Fibroblast of lung (primary cell): ENCODE measurements at regions not wholly inside any gene's neighbourhood (a gene's known extent, or its start where the extent isn't known, plus 50 kb on each side); places are given as distances from the start of the nearest gene placed in this dataset.

Experiments
- DNase-seq, 2 donors: peaks; one replicate each; pipeline versions ENCODE4 v3.0.0 to v3.0.0-alpha.2; 2010; ENCODE audit warnings: low read depth in 2 of 2
- H2AFZ ChIP-seq: 2 replicates; pipeline ENCODE4 v1.5.1; 2012; ENCODE audit warnings: low read length, control low read depth, inconsistent platforms
- H3K27ac ChIP-seq: 2 replicates; pipeline ENCODE4 v1.5.1; 2011; ENCODE audit warnings: low read length, control low read depth; ENCODE audit not compliant: insufficient read depth
- H3K27me3 ChIP-seq: 2 replicates; pipeline ENCODE4 v1.5.1; 2011; ENCODE audit warnings: mild to moderate bottlenecking, low read length; ENCODE audit not compliant: control insufficient read depth, insufficient read depth
- H3K36me3 ChIP-seq: 2 replicates; pipeline ENCODE4 v1.5.1; 2011; ENCODE audit warnings: low read length; ENCODE audit not compliant: control insufficient read depth, insufficient read depth
- H3K4me1 ChIP-seq: 2 replicates; pipeline ENCODE4 v1.5.1; 2011; ENCODE audit warnings: low read length; ENCODE audit not compliant: control insufficient read depth, insufficient read depth; ENCODE audit errors: extremely low read depth
- H3K4me2 ChIP-seq: 2 replicates; pipeline ENCODE4 v1.5.1; 2011; ENCODE audit warnings: low read length, control low read depth; ENCODE audit not compliant: insufficient read depth; ENCODE audit errors: extremely low read depth
- H3K4me3 ChIP-seq, 4 experiments: fragments of 200-600 bp in 1 of 4; sonication (generic) in 1 of 4; replicated peaks in 1 of 4; 2 replicates each; pipeline ENCODE4 v1.5.1; 2011 to 2016; ENCODE audit warnings: low read length in 4 of 4, low read depth in 3 of 4, mild to moderate bottlenecking in 3 of 4, control low read depth in 2 of 4, inconsistent platforms in 1 of 4, mixed read lengths in 1 of 4; ENCODE audit not compliant: insufficient read depth in 1 of 4; ENCODE audit errors: control extremely low read depth in 1 of 4
- H3K79me2 ChIP-seq: 2 replicates; pipeline ENCODE4 v1.5.1; 2012; ENCODE audit warnings: mild to moderate bottlenecking, low read length, inconsistent platforms; ENCODE audit not compliant: control insufficient read depth, insufficient read depth
- H3K9ac ChIP-seq: 2 replicates; pipeline ENCODE4 v1.5.1; 2011; ENCODE audit warnings: mild to moderate bottlenecking, low read length, control low read depth; ENCODE audit not compliant: insufficient read depth
- H3K9me3 ChIP-seq: 2 replicates; pipeline ENCODE4 v1.5.1; 2012; ENCODE audit warnings: low read depth, low read length; ENCODE audit not compliant: control insufficient read depth, insufficient read depth
- H4K20me1 ChIP-seq: 2 replicates; pipeline ENCODE4 v1.5.1; 2011; ENCODE audit warnings: low read length; ENCODE audit not compliant: control insufficient read depth, insufficient read depth; ENCODE audit errors: extremely low read depth
- CTCF ChIP-seq, 2 donors: IDR thresholded peaks in 1 of 2; conservative IDR thresholded peaks in 1 of 2; 1 replicate in 1 of 2; 2 replicates in 1 of 2; pipeline ENCODE4 v1.5.1; 2011 to 2012; ENCODE audit warnings: low read length in 2 of 2, control low read depth in 1 of 2, inconsistent platforms in 1 of 2, low read depth in 1 of 2, mild to moderate bottlenecking in 1 of 2
- EZH2 ChIP-seq: IDR thresholded peaks from 2 replicates; pipeline ENCODE4 v1.5.1; 2012; ENCODE audit warnings: low read length, control low read depth, mild to moderate bottlenecking; ENCODE audit errors: missing control alignments

DNA sequence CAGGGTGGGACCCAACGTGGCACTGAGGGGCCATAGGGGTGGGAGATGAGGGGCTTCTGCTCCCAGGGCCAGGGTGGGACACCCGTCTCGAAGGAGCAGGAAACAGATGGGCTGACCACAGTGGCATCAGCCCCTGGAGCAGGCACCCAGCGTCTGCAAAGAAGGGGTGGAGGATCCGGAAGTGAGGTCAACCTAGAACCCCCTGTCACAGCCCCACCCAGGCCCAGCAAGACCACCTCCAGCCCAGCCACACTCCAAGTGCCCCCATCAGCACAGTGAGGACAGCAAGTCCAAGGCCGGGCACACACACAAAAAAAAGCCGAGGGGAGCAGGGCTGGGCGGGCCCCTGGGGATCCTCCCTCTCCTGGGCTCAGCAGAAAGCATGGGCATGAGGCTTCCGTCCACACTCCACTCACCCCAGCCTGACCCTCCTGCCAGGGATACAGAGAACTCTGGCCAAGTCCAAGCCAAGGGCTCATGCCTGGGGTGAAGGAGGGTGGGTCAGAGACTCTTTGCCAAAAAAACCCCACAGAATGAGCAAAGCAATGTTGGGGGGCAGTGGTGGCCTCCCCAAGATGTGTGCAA lies 111.0 kb downstream of the FOXL3 start:
- H3K79me2 ChIP-seq, result no peaks in the 10 kb centered on the region
- H3K27me3 ChIP-seq, result no peaks in the 10 kb centered on the region
- no peak overlapping the region for H3K9ac ChIP-seq
- no peaks in the 10 kb centered on the region for H3K9me3 ChIP-seq
- no peak for DNase-seq
- no peaks in the 10 kb centered on the region for H3K4me1 ChIP-seq
- H3K4me3 ChIP-seq, result no peak overlapping the region
- no peaks in the 10 kb centered on the region for H4K20me1 ChIP-seq
- no peak overlapping the region for H2AFZ ChIP-seq
- H3K36me3 ChIP-seq, result no peaks in the 10 kb centered on the region
- no peak overlapping the region for H3K4me2 ChIP-seq
- H3K27ac ChIP-seq, result no peak overlapping the region
- TF ChIP-seq CTCF (conservative IDR thresholded peaks at IDR 0.05 in 1 of 2, IDR thresholded peaks at IDR 0.05 in 1 of 2; ENCODE audit: low read depth in 1 of 2, low read length in 2 of 2) (no peak), EZH2 (no peak)

- no peak overlapping the region for H3K4me2 ChIP-seq
- H3K9me3 ChIP-seq, result no peaks in the 10 kb centered on the region
- H2AFZ ChIP-seq, result no peak overlapping the region
- no peak for TF ChIP-seq EZH2
- H3K9ac ChIP-seq, result no peak overlapping the region
- no peak overlapping the region for H3K4me3 ChIP-seq
- DNase-seq, result no peak
- no peak overlapping the region for H3K27ac ChIP-seq
- H3K79me2 ChIP-seq, result no peaks in the 10 kb centered on the region
- no peaks in the 10 kb centered on the region for H4K20me1 ChIP-seq
- no peaks in the 10 kb centered on the region for H3K27me3 ChIP-seq
- H3K36me3 ChIP-seq, result no peaks in the 10 kb centered on the region
- no peaks in the 10 kb centered on the region for H3K4me1 ChIP-seq
These were observed 111.5 kb downstream of the FOXL3 start for GRCh38 chr7:401495-401894.

DNA sequence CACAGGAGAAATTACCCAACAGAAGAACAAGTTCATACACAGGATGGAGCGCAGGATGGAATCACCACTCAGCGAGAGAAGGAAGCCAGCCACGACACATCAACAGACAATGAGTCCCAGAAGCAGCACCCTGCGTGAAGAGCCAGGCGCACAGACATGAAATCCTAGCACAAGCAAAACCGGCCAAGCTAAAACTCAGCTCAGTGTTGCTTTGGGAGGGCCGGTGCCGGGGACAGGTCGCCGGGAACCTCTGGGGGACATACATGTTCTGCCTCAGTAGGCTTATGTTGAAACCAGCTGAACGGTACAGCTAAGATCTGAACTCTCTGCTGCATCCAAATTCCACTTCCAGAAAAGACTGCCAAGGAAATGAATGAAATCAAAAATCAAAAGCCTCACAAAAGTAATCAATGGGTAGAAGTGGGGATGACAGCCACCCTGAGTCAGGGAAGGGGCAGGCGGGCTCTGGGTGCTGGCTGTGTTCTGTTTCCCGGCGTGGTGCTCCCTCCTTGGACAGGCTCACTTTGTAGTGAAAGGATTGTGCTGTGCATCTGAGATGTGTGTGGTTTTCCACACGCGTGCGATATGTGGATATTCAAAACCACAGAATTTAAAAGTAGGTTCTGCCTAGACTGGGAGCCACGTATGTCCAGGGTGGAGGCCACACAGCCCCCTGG lies 114.7 kb downstream of the PDGFA start:
- DNase-seq, result no peak
- no peaks in the 10 kb centered on the region for H3K27me3 ChIP-seq
- H3K79me2 ChIP-seq, result no peaks in the 10 kb centered on the region
- H3K4me2 ChIP-seq, result no peak overlapping the region
- H3K27ac ChIP-seq, result no peak overlapping the region
- H3K4me3 ChIP-seq, result no peak overlapping the region
- no peak overlapping the region for H3K9ac ChIP-seq
- H3K9me3 ChIP-seq, result no peaks in the 10 kb centered on the region
- H4K20me1 ChIP-seq, result no peaks in the 10 kb centered on the region
- no peak for TF ChIP-seq CTCF (conservative IDR thresholded peaks at IDR 0.05 in 1 of 2, IDR thresholded peaks at IDR 0.05 in 1 of 2; ENCODE audit: low read depth in 1 of 2, low read length in 2 of 2)
- no peak for TF ChIP-seq EZH2
- H2AFZ ChIP-seq, result no peak overlapping the region
- H3K4me1 ChIP-seq, result no peaks in the 10 kb centered on the region
- H3K36me3 ChIP-seq, result no peaks in the 10 kb centered on the region
